ENCODE measurements at regions not wholly inside any gene's neighbourhood (a gene's known extent, or its start where the extent isn't known, plus 50 kb on each side); places are given as distances from the start of the nearest gene placed in this dataset.
A peak's percentile ranks its signal among the peaks of the same experiment; 100 is the strongest.

- FAIRE-seq (no peak), ATAC-seq (no peak), DNase-seq (ENCODE audit: low read depth in 1 of 2, low spot score in 1 of 2) (peak in 1 of 2 experiments; percentile 26)
- Histone ChIP-seq H3K9me3 (peaks cover 5% of the 10 kb centered on the region; the same call in 2 of the 3 replicates), H3K4me1 (no peaks in the 10 kb centered on the region), H3K4me3 (no peak overlapping the region), H3K4me2 (no peak overlapping the region), H3K27ac (peak overlapping the region; percentile 30 to 50; a peak in 3 of 6 replicates)
- CTCF ChIA-PET, result no interaction called here
- 66% methylated on average over 4 of the region's 4 CpGs for WGBS (ENCODE audit: missing lambda C conversion rate)
- TF ChIP-seq, protein P1, sequence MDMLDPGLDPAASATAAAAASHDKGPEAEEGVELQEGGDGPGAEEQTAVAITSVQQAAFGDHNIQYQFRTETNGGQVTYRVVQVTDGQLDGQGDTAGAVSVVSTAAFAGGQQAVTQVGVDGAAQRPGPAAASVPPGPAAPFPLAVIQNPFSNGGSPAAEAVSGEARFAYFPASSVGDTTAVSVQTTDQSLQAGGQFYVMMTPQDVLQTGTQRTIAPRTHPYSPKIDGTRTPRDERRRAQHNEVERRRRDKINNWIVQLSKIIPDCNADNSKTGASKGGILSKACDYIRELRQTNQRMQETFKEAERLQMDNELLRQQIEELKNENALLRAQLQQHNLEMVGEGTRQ (IDR thresholded peaks at IDR 0.05), result no peak
- TF ChIP-seq, protein P2, sequence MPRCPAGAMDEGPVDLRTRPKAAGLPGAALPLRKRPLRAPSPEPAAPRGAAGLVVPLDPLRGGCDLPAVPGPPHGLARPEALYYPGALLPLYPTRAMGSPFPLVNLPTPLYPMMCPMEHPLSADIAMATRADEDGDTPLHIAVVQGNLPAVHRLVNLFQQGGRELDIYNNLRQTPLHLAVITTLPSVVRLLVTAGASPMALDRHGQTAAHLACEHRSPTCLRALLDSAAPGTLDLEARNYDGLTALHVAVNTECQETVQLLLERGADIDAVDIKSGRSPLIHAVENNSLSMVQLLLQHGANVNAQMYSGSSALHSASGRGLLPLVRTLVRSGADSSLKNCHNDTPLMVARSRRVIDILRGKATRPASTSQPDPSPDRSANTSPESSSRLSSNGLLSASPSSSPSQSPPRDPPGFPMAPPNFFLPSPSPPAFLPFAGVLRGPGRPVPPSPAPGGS (IDR thresholded peaks at IDR 0.05), result no peak
- no peak for TF ChIP-seq JUNB (IDR thresholded peaks at IDR 0.05)
- POLR2A ChIA-PET, result no interaction called here
Measured at GRCh38 chr16:25553711-25554436, 137.9 kb upstream of the HS3ST4 start.

GRCh38 chr16:25550647-25551046 is 141.1 kb upstream of the HS3ST4 start:
- Histone ChIP-seq H3K27ac (no peak overlapping the region), H3K4me1 (no peaks in the 10 kb centered on the region), H3K9me3 (peaks cover 5% of the 10 kb centered on the region; the same call in 2 of the 3 replicates), H3K4me3 (no peak overlapping the region), H3K4me2 (no peak overlapping the region)
- ATAC-seq, result no peak
- DNase-seq (ENCODE audit: low read depth in 1 of 2, low spot score in 1 of 2), result no peak
- TF ChIP-seq CEBPB (IDR thresholded peaks at IDR 0.05) (no peak), SREBF2 (IDR thresholded peaks at IDR 0.05) (no peak), RNF2 (IDR thresholded peaks at IDR 0.05; ENCODE audit: borderline replicate concordance, low read depth) (no peak)
- TF ChIP-seq, protein P2 (IDR thresholded peaks at IDR 0.05), result no peak
- CTCF ChIA-PET, result no interaction called here
- POLR2A ChIA-PET, result no interaction called here
- 7% methylated on average over 1 of the region's 1 CpG for WGBS (ENCODE audit: missing lambda C conversion rate)
- no peak for FAIRE-seq

GRCh38 chr16:25546791-25547190 is 145.0 kb upstream of the HS3ST4 start:
- WGBS (ENCODE audit: missing lambda C conversion rate), result 4% methylated on average over 4 of the region's 4 CpGs
- TF ChIP-seq, protein P3, sequence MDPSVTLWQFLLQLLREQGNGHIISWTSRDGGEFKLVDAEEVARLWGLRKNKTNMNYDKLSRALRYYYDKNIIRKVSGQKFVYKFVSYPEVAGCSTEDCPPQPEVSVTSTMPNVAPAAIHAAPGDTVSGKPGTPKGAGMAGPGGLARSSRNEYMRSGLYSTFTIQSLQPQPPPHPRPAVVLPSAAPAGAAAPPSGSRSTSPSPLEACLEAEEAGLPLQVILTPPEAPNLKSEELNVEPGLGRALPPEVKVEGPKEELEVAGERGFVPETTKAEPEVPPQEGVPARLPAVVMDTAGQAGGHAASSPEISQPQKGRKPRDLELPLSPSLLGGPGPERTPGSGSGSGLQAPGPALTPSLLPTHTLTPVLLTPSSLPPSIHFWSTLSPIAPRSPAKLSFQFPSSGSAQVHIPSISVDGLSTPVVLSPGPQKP (IDR thresholded peaks at IDR 0.05; ENCODE audit: low read depth, low read length), result no peak
- TF ChIP-seq BHLHE40 (IDR thresholded peaks at IDR 0.05; ENCODE audit: low read depth, low read length), result no peak
- no peak for TF ChIP-seq RFX5 (IDR thresholded peaks at IDR 0.05)
- TF ChIP-seq MYC (IDR thresholded peaks at IDR 0.05; ENCODE audit: borderline replicate concordance, low read length), result no peak
- TF ChIP-seq CBX8 (IDR thresholded peaks at IDR 0.05), result no peak
- no peak for TF ChIP-seq FOSL2 (IDR thresholded peaks at IDR 0.05)
- TF ChIP-seq FOSL2 (CRISPR knock-in tag; IDR thresholded peaks at IDR 0.05), result no peak
- no peak for TF ChIP-seq EP300 (IDR thresholded peaks at IDR 0.05)
- no peak for TF ChIP-seq NPAS2 (CRISPR knock-in tag; IDR thresholded peaks at IDR 0.05; ENCODE audit: borderline replicate concordance)
- TF ChIP-seq ATOH8 (CRISPR knock-in tag; IDR thresholded peaks at IDR 0.05; ENCODE audit: low read depth), result no peak
- TF ChIP-seq TP53 (CRISPR knock-in tag; IDR thresholded peaks at IDR 0.05), result no peak
- no peak for TF ChIP-seq CEBPB (IDR thresholded peaks at IDR 0.05)
- TF ChIP-seq, protein P1 (IDR thresholded peaks at IDR 0.05), result no peak
- no peak overlapping the region for H3K27ac ChIP-seq
- no peak for DNase-seq (ENCODE audit: low read depth in 1 of 2, low spot score in 1 of 2)
- ChIA-PET CTCF (no interaction called here), POLR2A (no interaction called here)
- H3K9me3 ChIP-seq, result no peaks in the 10 kb centered on the region
- no peak for ATAC-seq
- H3K4me2 ChIP-seq, result no peak overlapping the region
- no peak for FAIRE-seq
- H3K4me1 ChIP-seq, result no peaks in the 10 kb centered on the region
- no peak overlapping the region for H3K4me3 ChIP-seq
